Lung microvascular endothelial cell (primary cell): ENCODE measurements at regions not wholly inside any gene's neighbourhood (a gene's known extent, or its start where the extent isn't known, plus 50 kb on each side); places are given as distances from the start of the nearest gene placed in this dataset.

Source experiments
- DNase-seq, 2 donors: peaks; one replicate each; pipeline versions ENCODE4 v3.0.0 to v3.0.0-alpha.2; 2010; ENCODE audit warnings: low read depth in 2 of 2

- no peak for DNase-seq
Observed at GRCh38 chr4:176569301-176569700, 223.4 kb downstream of the VEGFC start.

DNA sequence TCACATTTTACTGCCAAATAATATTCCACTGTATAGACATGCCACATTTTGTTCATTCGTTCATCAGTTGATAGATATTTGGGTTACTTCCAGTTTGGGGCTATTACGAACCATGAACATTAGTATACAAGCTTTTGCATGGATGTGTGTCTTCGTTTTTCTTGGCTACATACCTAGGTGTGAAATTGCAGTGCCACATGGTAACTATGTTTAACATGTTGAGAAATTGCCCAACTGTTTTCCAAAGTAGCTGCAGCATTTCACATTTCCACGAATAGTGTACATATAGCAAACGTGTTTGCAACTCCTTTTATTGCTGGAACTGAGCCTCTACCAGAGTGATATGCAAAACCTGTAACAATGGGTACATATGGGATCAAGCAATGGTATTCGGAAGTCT, 221.5 kb downstream of the VEGFC start:
- DNase-seq: no peak

DNA sequence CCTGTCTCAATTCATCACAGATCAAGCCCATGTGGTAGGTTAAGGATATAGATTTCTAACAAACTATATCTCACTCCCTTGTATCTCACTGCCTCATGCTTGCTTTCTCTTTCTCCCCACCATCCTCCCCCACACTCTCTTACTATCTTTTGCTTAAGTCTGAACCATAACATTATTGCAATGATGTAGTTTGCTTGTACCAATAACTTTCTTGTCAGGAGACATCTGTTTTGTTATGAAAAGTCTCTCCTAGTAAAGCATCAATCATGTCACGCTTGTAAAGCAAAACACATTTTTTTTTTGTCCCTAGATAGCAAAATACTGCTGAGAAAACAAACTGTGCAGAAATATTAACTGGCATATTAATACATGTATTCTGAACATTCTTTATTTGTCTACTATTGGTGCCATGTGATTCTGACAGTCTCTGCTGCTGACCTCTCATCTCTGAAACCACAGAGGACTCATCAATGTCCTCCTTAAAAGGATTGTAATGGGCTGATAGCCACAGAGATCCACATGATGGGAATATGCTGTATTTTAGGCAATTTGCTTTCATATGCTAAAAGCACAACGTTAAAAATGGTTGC, 217.5 kb downstream of the VEGFC start:
- DNase-seq: no peak

DNA sequence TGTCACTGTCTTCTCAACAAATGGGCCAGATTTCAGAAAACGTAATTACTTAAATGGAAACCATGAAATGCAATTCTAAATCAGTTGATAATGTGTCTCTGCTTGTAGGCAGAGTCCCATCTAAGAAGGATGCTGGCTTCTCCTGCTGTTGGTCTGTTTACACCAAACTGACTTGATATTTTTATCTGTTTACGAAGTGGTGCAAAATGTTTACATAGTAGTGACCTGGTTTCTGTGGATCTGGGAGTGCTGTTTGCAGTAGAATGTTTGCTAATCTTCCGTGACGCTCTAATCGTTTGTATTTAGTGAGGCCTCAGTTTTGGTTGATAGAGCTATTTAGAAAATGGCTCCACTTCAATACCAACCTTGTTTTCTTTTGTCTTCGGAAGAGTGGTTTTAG, 213.5 kb downstream of the VEGFC start:
- no peak for DNase-seq

GRCh38 chr4:176583278-176583677, 209.4 kb downstream of the VEGFC start:
- DNase-seq: no peak

GRCh38 chr4:176584031-176584606, 208.6 kb downstream of the VEGFC start:
- no peak for DNase-seq

GRCh38 chr4:176587920-176588319, 204.8 kb downstream of the VEGFC start:
- DNase-seq: no peak

DNA sequence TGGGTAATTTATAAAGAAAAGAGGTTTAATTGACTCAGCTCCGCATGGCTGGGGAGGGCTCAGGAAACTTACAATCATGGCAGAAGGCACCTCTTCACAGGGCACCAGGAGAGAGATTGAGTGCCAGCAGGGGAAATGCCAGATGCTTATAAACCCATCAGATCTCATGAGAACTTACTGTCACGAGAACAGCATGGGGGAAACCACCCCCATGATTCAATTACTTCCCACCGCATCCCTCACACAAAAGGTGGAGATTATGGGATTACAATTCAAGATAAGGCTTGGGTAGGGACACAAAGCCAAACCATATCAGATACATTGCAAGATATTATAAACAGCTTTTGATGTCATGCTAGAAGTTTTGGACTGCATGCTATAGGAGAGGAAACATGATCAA, 204.3 kb downstream of the VEGFC start:
- DNase-seq: no peak

DNA sequence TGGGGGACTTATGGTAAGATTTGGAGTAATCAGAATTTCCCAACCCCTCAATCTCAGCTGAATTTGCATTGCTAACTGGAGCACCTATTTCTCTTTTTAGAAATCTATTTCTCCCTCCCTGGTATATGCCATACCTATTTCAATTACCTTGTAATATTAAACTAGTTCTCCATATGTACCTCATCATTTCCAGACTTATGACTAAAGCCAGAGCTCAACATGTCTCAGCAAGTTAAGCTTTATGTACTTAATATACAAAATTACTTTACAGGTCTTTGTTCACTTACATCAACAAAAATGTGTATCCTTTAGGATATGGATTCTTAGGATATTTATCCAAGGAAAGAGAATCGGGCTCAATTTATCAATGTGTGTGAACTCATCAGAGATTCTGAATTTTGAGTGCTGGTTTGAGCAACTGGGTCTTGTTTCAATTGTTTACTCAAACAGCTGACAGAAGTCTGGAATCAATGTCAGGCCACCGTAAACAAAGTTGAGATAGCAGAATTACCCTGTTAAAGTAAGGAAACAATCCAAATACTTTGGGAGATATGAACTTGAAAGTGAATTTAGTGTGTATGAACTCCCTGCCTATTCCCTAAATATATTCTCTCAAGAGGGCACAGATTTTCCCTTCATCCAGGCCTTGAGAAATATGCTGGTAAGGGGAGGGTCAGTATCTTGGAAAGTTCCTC, 199.6 kb downstream of the VEGFC start:
- DNase-seq: no peak

DNA sequence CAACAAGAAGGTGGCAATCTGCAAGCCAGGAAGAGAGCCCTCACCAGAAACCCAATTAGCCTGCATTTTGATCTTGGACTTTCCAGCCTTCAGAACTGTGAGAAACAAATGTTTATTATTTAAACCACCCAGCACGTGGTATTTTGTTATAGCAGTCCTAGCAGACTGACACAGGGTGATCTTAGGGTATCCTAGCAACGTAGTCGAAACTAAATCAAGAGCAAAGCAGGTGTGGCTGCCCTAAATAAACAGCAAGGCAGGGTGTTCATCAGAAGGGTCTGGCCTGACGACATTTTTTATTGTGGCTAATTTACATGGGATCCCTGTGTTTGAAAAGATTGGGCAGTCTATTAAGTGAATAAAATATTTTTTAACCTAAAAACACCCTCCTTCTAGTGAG, 198.8 kb downstream of the VEGFC start:
- DNase-seq: no peak

- no peak for DNase-seq
Observed at GRCh38 chr4:176595257-176595656, 197.5 kb downstream of the VEGFC start.

- DNase-seq: no peak
Observed at GRCh38 chr4:176601124-176601523, 191.6 kb downstream of the VEGFC start.

GRCh38 chr4:176607807-176608206, 184.9 kb downstream of the VEGFC start:
- no peak for DNase-seq

DNA sequence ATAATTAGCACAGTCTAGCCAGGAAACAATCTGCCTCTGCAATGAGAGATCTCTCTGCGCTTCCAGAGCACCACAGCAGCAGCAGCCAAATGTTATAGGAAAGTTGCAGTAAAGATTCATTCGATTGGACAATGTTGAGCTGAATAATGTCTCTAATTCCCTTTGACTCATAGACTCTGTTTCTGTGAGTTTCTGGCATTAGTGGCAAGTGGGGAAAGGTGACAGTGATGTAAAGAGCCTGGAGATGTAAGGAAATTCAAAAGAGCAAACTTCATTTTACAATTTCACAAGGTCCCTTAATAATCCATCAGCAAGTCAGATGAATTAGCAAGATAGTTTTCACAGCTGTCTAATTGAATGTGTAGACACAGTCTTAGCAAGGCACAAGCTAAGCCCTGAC, 184.4 kb downstream of the VEGFC start:
- DNase-seq: no peak

- no peak for DNase-seq
Observed at GRCh38 chr4:176610594-176610993, 182.1 kb downstream of the VEGFC start.

DNA sequence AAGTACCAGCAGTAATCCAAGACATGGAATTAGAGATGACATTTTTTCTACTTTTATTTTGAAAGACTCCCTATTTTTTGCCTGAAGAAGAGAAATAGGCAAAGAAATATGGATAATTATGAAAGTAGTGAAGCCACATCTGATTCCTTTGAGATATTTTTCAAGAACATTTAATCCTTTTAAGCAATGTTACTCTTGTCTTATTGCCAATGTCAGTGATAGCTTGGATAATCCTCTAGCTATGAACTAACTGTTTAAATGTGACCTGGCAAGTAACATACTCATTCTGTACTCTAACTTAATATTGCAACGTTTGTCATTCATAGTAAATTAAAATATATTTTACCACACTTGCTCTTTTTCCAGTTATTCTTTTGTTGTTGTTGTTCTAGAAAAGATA, 181.3 kb downstream of the VEGFC start:
- DNase-seq: no peak

DNA sequence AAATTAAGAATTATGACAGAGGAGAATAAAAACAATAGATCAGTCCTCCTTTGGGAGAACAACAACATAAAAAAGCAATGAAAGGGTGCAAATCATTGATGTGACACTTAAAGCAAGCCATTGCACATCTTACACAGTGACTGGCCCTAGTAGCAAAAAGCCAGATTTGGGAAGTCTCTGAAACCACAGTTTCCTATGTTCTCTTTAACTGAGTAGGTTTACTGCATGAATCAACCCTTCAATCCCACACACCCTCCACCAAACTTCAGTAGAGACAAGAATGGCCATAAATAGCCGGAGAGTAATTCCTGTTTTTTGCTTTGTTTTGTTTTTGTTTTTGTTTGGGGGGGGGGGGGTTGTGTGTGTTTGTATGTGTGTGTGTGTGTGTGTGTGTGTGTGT, 180.8 kb downstream of the VEGFC start:
- DNase-seq: no peak

GRCh38 chr4:176614793-176615192, 177.9 kb downstream of the VEGFC start:
- no peak for DNase-seq

GRCh38 chr4:176616151-176616550, 176.6 kb downstream of the VEGFC start:
- no peak for DNase-seq

DNA sequence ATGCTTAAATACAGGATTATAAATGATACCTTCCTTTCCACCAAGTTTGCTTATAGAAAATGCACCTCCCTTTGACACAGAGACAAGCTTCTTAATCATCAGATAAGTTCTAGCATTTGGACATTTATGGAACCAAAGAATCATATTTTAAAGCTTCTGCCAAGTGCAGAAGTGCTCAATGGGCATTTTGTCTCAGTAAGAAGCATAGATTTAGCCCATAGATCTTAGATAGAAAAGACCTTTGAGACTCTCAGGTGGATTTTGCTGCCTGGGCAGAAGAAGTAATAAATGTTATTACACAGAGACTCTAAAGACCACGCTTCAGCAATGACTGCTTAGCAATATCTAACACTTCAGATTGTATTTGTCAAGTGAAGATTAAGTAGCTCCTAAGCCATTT, 174.6 kb downstream of the VEGFC start:
- no peak for DNase-seq

DNA sequence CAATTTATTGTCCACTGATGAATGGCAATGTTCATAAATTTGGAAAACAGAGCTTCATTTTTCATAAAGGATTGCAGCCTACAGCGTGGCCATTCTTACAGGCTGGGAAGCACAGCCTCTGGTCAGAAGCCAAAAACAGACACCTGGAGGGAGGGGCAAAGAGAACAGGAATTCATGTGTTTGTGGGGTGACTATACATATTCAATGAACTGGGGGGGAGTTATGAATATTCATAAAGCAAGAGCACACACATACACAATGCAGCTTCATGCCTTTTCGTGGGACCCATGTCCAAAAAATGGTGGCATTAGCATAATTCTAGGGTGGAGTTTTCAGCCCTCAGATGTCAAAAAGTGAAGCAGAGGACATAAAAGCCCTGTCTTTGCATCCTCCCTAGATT, 173.3 kb downstream of the VEGFC start:
- no peak for DNase-seq

GRCh38 chr4:176622251-176622948, 170.3 kb downstream of the VEGFC start:
- no peak for DNase-seq
